Fibroblast of skin of left biceps (primary cell): ENCODE measurements at regions not wholly inside any gene's neighbourhood (a gene's known extent, or its start where the extent isn't known, plus 50 kb on each side); places are given as distances from the start of the nearest gene placed in this dataset.
"Not testable (repeated sequence)": the region's sequence is repeated elsewhere in the genome, so short reads cannot be mapped to it uniquely, and the experiment has no call there.

Experiments
- DNase-seq, 2 experiments: peaks; one replicate each; pipeline ENCODE4 v3.0.0-alpha.2; 2013; ENCODE audit warnings: low read depth in 2 of 2

DNA sequence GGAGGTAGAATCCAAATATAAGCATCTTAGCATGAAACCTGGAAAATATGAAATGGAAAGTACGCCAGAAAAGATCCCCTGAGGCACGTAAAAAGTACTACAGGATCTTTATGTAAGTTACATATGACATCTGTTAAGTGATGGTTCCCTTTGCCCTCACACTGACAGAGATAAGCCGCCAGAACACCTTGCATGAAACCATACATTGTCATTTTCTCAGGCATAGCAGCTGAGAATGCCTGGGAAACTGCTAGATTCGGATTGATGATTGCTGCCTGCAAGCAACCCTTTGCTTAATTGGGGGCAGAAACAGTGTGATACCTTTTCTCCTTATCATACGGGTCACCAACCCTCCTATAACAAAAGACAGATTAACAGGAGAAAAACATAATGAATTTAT is 826.6 kb upstream of the LRRN3 start:
- DNase-seq: no peak

DNA sequence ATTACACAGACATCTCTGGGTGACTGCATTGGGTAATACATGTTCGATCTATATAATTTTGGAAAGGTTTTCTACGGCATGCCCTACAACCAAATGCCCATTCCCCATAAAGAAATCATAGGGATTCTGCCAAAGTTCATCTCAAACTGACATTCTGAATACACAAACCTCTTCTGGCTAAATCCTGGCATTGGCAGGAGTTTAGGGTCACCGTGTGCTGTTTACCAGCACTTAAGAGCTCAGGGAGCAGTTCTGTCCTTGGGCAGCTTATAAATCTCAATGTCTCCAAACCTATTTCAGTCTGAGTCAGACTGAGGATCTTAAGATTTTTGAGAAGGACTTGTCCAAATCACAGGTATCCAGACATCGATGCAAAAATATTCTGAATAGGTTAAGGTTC is 809.6 kb upstream of the LRRN3 start:
- no peak for DNase-seq

DNA sequence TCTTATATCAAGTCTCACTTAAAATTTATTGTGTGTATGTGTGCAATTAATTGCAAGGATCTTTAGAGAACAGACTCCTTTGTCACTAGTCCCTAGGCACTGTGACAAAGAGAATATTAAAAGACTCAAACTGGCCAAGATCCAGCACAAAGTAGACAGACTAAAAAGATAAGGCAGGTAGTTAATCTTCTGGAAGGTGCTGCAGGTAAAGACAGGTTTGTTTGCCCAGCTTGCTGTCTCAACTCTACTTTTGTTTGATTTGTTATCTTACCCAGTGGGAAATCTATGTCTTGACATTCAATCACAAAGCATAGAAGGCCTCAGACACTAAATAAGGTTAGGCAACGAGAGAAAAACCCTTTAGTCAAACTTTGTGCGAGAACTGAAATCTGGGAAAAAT is 807.9 kb upstream of the LRRN3 start:
- DNase-seq: no peak

DNA sequence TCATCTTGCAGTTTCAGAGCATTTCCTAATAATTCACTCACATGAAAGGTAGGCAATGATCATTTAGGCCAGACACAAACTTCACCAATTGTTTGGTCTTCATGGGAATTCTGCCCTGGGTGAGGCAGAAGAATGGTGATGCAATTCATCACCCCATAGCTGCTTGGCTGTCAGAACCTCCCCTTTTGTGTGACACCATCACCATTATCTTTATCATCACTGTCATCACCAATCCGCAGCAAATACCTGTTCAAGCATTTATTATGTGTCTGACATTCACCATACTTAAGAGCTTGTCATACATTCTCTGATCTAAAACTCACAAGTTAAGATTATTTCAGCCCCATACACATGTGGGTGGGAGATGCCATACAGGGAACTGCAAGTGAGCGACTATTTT is 799.5 kb upstream of the LRRN3 start:
- DNase-seq: no peak

DNA sequence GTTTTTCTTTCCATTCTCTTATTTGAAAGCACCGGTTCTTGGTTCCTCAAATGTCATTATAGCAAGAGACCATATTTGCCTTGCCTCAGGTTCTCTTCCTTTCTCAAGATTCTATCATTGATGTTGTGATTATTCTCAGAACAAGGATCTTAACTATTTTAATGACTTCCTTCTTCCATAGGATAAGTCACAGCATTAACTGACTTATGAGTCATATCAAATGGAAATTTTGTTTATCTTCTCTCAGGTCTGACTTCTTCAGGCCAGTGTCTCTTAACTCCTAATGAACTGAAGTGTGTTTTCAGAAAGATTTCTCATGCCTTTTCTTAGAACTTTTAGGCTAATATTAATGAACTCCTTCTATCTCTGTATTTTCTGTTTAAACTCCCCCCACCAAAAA is 794.6 kb upstream of the LRRN3 start:
- no peak for DNase-seq

DNA sequence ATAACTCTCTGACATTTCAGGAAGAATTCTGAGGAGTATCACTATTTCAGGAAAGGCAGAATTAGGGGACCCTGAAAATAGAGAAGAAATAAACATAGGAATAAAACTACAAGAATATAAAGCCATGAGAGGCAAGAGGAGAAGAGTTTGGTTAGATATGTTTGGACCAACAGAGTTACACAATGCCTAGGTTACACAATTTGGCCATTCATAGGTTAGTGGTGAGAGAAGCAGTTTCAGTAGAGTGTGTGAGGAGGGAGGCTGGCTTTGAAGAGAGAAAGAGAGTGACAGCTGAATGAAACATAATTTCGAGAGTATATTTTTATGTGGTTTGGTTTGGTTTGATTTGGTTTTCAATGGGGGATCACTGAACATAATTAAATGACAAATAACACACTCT is 783.2 kb upstream of the LRRN3 start:
- DNase-seq: no peak

DNA sequence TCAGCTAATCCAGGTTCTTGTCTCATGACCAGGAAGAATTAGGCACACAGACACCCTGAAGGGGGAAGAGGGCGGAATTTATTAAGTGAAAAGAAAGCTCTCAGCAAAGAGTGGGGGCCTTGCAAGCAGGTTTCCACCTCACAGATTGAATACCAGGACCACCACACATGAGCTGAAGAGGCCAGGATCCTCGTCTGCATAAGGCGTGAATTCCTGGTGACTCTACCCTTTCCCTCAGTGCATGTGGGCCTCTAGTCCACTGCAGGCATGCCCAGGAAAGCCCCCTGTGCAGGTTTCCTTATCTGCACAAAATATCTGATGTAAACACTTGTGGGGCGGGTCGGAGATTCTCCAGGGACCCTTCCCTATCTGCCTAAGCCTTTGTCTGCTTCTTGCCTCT is 782.1 kb upstream of the LRRN3 start:
- no peak for DNase-seq

DNA sequence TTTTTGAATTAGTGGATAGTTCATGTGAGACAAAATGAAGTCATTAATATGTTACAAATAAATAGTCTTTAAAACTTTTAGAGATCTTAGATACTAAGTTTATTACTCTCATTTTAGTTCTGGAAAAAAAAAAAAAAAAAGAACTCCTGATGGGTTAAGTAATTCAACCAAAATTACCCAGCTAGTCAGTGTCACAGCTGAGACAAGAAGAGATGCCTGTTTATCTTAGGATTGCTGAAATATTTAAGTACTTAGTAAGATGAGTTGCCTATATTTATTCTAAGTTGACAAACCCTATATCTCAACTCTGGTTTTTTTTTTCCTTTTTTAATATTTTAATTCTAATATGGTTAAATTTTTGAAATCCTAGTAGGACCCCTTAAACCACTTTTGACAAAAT is 781.0 kb upstream of the LRRN3 start:
- DNase-seq: no peak

DNA sequence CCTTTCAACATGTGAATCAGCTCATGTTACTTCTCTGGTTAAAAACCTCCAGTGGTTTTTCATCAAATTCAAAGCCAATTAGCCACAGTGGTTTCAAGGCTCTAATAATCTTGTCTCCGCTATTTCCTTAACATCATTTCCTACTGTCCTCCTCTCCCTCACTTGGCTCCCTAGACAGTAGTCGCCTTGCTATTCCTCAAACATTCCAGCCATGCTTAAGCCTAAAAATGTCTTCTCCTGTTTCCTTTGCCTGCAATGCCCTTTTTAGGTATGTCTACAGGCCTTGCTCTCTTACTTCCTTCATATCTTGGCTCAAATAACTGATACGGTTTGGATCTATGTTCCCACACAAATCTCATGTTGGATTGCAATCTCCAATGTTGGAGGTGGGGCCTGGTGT is 779.4 kb upstream of the LRRN3 start:
- no peak for DNase-seq

DNA sequence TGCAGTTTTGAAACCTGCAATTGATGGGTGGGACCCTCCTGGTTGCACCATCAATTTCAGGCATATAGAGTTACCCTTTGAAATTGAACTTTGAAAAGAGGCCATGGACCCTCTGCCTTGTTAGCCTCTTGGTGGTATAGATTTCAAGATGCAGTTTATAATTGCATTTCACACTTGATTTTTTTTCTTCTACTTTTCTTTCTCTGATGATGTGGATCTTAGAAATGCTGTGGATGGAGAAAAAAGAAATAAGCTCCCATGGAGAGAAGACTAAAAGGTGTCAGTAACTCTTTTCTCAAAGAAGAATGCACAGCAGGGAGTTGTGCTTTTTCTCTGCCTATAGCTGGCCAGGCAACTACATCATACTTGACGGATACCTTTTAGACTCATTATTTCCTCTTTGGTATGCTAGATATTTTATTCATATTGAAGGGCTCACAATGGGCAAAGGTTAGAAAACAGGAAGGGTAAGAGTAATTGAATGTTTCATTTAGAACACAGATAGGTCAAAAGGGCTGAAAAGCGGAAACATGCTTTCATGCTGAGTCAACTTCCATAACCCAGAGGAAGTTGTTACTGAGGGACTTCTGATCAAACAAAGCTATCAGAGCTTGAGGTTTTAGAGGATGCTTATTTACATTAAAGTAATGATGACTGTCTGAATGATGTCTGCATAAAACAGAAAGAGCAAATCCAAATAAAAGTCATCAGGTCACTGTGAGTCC is 773.2 kb upstream of the LRRN3 start:
- no peak for DNase-seq

DNA sequence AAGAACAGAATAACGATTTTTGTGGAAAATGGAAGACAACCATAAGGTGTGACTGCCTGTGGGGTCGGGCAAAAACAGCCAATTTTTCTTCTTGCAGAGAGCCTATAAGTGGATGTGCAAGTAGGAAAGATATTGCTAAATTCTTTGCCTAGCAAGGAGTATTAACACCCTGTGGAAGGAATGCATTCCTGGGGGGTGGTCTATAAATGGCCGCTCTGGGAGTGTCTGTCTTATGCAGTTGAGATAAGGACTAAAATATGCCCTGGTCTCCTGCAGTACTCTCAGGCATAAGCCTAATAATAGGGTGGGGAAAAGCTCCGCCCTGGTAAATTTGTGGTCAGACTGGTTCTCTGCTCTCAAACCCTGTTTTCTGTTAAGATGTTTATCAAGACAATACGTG is 770.6 kb upstream of the LRRN3 start:
- not testable (repeated sequence) for DNase-seq

DNA sequence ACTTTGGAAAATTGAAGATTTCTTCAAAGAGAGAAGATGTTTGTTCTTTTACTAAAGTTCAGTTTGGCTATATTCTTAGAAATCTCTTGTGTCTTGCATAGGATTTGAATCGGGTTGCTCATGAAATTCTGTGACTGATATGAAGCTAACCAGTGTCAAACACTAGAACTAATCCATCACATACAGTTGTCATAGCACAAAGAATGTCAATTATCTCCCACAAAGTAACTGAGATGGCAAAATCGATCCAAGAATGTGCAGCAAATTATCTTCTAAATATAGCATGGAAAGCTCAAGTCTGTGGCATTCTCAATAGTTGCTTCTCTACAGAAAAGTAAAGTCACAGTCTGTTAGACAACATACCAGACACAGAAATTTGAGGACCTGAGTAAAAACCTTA is 768.1 kb upstream of the LRRN3 start:
- DNase-seq: no peak

DNA sequence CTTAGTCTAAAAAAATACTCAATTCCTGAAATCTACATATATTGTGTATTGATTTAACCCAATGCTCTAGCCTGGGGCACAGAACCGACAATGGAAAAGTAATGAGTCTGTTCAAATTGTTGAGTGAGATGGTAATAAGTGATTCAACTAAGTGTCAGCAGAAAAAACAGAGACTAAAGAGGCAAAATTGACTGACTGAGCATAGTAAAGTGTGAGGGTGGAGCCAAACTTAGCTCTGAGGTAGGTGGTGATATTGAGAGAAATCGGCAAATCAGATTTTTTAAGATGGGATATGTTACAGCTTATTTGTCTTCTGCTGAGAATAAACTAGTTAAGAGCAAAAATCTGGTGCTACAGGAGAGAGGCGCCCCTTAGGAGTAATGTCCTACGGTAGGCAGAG is 764.0 kb upstream of the LRRN3 start:
- no peak for DNase-seq

DNA sequence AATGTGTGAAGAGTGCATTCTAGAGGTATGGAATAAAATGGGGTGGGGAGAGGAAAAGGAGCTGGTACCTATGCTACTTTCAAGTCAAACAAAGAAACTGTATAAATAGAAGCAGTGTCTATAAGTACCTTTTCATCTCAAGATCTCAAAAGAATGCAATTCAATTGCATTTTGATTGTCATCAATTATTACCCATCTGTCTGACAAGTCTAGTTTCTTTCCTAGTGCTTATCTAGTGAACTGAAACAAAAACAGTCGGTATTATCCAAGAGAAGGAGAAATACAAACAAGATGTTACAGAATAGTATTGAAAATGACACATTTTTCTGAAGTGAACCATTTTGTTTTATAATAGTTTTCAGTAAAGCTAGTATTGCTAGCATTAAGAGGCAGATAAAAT is 754.5 kb upstream of the LRRN3 start:
- no peak for DNase-seq

DNA sequence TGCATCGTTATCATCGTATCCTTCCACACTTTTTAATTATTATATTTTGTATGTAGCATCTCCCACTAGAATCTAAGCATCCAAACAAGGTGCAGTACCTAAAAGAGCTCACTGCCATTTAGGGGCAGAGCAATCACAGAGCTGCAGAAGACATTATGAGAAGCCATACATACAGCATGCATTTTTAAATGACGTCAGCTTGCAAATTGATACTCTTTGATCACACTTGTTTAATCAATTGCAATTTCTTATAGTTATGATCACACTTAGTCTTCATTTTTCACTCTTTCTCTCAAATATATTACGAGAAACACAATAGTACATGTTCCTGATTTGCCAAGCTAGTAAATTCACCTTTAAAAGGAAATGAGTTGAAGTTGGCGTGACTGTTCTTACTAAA is 753.3 kb upstream of the LRRN3 start:
- no peak for DNase-seq

DNA sequence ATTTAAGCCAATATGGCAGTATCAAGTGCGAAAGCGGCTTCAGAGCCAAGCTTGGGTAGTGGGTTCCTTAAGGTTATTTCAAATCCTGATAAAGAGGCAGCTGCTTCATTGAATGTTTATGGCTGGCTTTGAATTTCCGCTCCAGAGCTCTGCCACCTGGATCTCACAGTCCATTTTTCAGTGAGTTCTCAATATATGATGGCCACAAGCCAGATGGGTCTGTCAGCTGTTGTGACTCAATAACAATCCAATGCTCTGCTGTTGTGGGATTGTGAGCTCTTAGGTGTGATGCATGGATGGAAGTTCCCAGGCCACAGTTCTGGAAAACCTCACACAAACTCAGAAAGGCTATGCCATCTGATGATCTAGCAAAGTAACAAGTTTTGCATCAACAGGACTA is 743.8 kb upstream of the LRRN3 start:
- DNase-seq: no peak

DNA sequence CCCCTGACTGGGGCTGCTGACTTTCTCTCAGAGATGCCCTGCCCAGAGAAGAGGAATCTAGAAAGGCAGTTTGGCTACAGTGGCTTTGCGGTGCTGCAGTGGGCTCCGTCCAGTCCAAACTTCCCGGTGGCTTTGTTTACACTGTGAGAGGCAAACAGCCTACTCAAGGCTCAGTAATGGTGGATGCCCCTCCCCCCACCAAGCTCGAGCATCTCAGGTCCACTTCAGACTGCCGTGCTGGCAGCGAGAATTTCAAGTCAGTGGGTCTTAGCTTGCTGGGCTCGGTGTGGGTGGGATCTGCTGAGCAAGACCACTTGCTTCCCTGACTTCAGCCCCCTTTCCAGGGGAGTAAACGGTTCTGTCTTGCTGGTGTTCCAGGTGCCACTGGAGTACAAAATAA is 734.5 kb upstream of the LRRN3 start:
- no peak for DNase-seq

DNA sequence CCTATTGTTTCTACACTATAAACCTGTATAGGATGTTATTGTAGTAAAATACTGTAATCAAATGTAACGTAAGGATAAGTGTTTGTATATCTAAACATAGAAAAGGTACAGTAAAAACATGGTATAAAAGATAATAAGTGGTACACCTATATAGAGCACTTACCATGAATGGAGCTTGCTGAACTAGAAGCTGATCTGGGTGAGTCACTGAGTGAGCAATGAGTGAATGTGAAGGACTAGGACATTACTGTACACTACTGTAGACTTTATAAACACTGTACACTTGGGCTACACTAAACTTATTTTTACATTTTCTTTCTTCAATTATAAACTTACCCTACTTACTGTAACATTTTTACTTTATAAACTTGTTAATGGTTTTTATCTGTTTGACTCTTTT is 732.9 kb upstream of the LRRN3 start:
- DNase-seq: no peak

DNA sequence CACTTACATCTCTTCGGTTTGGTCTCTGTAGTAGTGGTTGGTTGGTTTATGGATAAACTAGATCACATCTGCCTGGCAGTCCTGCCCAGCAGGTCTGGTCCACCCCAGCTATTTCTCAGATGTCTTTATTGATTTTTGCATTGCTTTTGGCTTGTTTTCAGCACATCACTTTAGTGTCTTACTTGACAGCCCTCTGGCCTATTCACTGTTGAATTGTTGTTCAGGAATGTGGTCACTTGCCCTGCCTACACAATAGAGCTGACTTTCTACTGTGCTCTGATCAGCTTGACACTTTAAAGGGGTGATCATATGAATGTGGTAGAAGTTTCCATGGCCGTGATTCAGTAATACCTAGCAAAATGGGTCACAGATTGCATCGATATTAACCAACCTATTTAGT is 719.2 kb upstream of the LRRN3 start:
- no peak for DNase-seq

DNA sequence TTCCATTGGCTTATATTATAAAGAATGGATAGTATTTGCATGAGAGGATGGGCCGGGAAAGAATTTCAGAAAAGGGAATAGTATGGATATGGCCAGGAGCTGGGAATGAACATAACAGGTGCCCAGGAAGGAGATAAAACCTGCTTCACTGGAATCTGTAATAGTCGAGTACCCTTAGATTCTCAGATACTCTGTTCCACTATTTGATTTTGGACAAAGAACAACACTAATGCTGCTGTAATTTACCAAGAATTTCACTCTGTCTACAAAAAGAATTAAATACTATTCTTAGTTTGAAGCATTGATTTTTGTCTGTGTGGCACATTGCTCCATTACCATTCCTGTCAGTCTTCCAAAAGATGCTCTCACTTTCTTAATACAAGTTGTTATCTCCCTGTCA is 718.2 kb upstream of the LRRN3 start:
- no peak for DNase-seq

DNA sequence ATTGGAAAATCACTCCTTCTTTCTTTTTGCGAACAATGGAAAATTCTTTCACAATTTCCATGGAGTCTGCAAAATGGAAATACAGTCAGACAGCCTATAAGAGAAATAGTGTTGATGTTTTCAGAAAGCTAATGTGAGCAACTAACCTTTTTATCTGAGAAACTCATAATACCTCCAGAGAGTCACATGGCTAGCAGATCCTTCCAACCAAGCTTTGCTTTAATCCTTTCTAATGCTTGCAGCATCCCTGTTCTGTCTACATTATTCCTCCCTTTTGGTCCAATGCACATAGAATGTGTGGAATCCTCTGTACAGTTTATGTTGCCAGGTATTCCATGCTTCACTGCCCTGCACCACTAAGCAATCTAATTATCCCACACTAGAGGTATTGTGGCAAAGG is 717.5 kb upstream of the LRRN3 start:
- DNase-seq: no peak

DNA sequence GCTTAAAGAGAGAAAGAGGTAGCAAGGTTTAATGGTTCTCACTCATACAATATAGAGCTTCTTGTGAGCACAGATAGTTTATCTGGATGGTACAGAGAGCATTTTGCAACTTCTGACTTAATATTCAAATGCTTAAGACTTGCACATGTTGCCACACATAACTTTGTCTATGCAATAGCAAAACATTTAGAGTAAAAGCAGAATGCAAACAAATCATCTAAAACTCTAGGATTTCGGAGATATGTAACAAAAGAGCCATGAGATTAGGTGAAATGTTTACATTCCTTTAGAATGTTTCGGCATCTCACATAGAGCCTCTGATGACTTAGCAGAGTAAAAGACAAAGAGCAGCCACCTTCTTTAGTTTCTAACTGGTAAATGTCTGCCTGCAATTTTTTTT is 717.1 kb upstream of the LRRN3 start:
- no peak for DNase-seq

DNA sequence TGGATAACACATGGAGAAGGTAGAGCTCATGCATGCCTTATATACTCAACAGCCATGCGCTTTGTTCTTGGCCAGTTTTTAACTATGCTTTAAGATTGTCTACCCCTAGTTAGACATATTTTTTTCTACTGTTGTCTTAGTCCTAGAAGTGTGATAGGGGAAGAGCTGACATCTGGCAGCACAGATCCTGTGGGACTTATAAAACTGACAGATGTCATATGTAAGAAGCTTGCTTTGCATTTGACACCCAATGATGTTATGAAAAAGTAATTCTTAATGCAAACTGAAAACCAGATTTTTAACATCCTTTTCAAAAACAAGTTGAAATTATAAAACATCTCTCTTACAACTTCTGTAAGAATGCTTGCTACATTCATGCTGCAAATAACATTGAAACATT is 715.9 kb upstream of the LRRN3 start:
- DNase-seq: no peak

DNA sequence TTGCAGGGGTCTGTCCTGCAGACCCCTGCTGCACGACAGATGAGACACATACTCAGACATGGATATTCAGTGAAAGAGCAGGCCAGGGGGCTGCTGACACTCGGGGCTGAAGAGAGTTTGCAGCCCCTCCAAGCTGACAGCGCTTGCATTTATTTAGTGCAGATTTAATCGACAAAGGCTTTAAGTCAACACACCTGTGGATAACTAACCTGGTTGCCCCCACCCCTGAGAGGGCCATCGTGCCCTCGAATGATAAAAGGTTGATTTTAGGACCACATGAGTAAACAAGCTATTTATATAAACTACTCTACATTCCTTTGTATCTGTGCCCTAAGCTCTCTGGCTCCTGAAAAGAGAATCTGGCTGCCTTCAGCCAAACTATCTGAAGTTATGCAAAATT is 708.2 kb upstream of the LRRN3 start:
- DNase-seq: no peak

DNA sequence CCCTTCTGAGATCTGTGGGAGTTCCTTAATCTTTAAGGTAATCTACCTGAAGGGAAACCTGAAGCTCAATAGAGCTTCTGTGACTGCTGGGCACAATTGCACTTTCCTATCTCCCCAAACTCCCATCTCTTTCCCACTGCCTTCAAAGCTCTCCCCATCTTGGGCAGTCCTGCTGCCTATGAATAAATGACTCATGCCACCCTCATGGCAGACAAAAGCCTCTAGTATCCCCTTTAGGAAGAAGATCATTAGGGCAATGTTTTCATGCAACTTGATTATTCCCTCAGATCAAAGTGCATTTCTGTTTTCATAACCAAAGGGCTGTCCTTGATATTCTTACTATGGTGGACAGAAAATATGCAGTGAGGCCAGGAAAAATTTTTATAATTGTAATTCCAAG is 704.9 kb upstream of the LRRN3 start:
- DNase-seq: no peak
